ENCODE measurements at regions not wholly inside any gene's neighbourhood (a gene's known extent, or its start where the extent isn't known, plus 50 kb on each side); places are given as distances from the start of the nearest gene placed in this dataset.

DNA sequence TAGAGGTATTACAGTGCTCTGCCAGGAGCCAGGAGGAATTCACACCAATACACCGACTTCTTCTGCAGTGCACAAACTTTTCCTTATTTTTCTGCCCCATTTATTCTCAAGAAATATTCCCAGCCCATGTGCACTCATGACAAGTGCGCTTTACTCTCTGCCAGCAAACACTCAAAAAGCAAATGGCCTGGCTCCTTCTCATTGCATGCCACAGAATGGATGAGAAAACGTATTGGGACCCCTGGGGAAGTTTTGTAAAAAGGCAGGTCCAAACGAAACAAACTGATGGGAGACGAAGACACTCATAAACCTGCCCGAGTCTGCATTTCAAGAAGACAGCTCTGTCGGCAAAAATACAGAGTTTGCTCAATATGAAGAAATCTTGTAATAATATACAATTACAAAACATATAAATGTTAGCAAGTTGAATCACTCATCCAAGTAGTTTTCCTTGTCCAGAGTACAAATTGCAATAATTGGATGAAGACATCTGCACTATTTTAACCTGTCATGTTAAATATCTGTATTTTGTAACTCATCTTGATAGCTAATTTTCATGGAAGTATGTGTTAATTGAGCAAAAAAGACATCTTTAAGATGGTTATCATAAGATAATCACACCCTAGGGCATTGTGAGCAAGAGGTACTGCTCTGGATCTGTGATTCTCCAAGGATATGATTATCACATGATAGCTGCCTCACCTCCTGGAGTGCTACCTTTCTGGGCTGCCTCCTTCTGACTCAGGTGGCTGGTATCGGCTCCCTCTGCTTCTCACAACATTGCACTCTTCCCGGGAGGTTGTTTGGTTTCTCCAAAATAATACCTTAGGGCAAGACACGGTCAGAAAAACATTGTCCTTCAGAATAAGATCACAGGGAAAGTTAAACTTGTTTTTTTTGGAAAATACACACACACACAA is 260.8 kb upstream of the G2E3 start:
- no peak for DNase-seq
- no peak for ATAC-seq
- no peak for TF ChIP-seq CTCF (IDR thresholded peaks at IDR 0.05)
- Mint-ChIP-seq H3K36me3 (ENCODE audit: low read depth) (no peaks in the 10 kb centered on the region), H3K27ac (no peak overlapping the region), H3K9me3 (no peaks in the 10 kb centered on the region), H3K4me3 (no peak overlapping the region), H3K27me3 (peaks cover 8% of the 10 kb centered on the region), H3K4me1 (ENCODE audit: low read depth) (peaks cover 6% of the 10 kb centered on the region)
- ChIA-PET POLR2A (no interaction called here), CTCF (interaction anchor here (0.6 kb wide), 1 partner anchor 27 kb away, joined by 3 read pairs; no protein-coding TSS in a partner anchor)
- intact Hi-C loops (cut with micrococcal nuclease): no loop called here

- intact Hi-C loops (cut with micrococcal nuclease): no loop called here
Measured at GRCh38 chr14:30299915-30300314, 259.0 kb upstream of the G2E3 start.

DNA sequence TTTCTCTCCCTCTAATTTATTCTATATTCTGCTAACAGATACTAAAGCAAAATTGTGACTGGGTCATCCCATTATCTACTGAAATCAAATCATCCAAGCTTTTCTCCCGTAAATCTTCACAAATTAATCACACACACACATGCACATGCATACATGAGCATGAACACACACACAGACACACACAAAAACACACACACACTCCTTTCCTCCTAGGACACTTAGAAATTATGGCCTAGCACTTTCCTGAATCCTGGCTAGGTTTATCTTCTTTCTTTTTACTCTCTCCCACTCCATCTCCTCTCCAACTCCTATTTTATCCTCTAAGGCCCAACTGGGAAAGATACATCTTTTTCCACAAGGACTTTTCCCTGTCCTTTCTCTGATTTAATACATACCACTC is 255.6 kb upstream of the G2E3 start:
- H3K36me3 Mint-ChIP-seq (ENCODE audit: low read depth): no peaks in the 10 kb centered on the region
- H3K27me3 Mint-ChIP-seq: no peaks in the 10 kb centered on the region
- no peak for TF ChIP-seq CTCF (IDR thresholded peaks at IDR 0.05)
- DNase-seq (no peak), ATAC-seq (no peak)
- POLR2A ChIA-PET: no interaction called here
- H3K4me3 Mint-ChIP-seq: no peak overlapping the region
- no peaks in the 10 kb centered on the region for H3K4me1 Mint-ChIP-seq (ENCODE audit: low read depth)
- intact Hi-C loops (cut with micrococcal nuclease): no loop called here
- H3K9me3 Mint-ChIP-seq: no peaks in the 10 kb centered on the region
- no peak overlapping the region for H3K27ac Mint-ChIP-seq
- CTCF ChIA-PET: interaction anchor here (1.1 kb wide), 1 partner anchor 32 kb away, joined by 5 read pairs; no protein-coding TSS in a partner anchor

More at GRCh38 chr14:30299915-30300314, 259.0 kb upstream of the G2E3 start:
- CTCF ChIA-PET: no interaction called here
- Mint-ChIP-seq H3K9me3 (no peaks in the 10 kb centered on the region), H3K27ac (no peak overlapping the region), H3K4me1 (ENCODE audit: low read depth) (peaks cover 6% of the 10 kb centered on the region), H3K4me3 (no peak overlapping the region), H3K36me3 (ENCODE audit: low read depth) (no peaks in the 10 kb centered on the region), H3K27me3 (peaks cover 6% of the 10 kb centered on the region)
- DNase-seq (no peak), ATAC-seq (no peak)
- no peak for TF ChIP-seq CTCF (IDR thresholded peaks at IDR 0.05)
- POLR2A ChIA-PET: no interaction called here

DNA sequence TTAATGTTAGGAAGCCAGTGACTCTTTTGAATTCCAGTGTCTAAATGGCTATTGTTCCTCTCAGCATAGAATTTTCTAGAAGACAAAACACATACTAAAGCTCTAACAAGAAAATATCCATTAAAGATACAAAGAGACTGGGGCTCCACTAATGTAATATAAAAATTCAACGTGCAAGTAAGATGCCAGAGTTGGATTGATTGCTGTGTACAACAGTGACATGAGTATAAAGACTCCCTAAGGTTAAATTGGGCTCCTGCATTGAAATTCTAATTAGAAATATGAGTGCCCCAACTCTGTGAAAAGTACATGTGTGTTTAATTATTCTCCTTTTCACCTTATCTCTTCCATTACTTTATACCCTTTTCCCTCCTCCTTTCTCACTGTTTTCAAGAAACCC is 253.6 kb upstream of the G2E3 start:
- ChIA-PET POLR2A (no interaction called here), CTCF (no interaction called here)
- no peaks in the 10 kb centered on the region for H3K9me3 Mint-ChIP-seq
- no peak overlapping the region for H3K27ac Mint-ChIP-seq
- H3K4me3 Mint-ChIP-seq: no peak overlapping the region
- DNase-seq: no peak
- ATAC-seq: no peak
- TF ChIP-seq CTCF (IDR thresholded peaks at IDR 0.05): no peak
- intact Hi-C loops (cut with micrococcal nuclease): no loop called here
- no peaks in the 10 kb centered on the region for H3K36me3 Mint-ChIP-seq (ENCODE audit: low read depth)
- no peaks in the 10 kb centered on the region for H3K4me1 Mint-ChIP-seq (ENCODE audit: low read depth)
- H3K27me3 Mint-ChIP-seq: peaks cover 5% of the 10 kb centered on the region

GRCh38 chr14:30309405-30309804 is 249.6 kb upstream of the G2E3 start:
- no peaks in the 10 kb centered on the region for H3K36me3 Mint-ChIP-seq (ENCODE audit: low read depth)
- H3K4me1 Mint-ChIP-seq (ENCODE audit: low read depth): no peaks in the 10 kb centered on the region
- no peak for TF ChIP-seq CTCF (IDR thresholded peaks at IDR 0.05)
- peaks cover 7% of the 10 kb centered on the region for H3K27me3 Mint-ChIP-seq
- DNase-seq: no peak
- intact Hi-C loops (cut with micrococcal nuclease): no loop called here
- ChIA-PET POLR2A (no interaction called here), CTCF (no interaction called here)
- no peak overlapping the region for H3K4me3 Mint-ChIP-seq
- no peak for ATAC-seq
- H3K9me3 Mint-ChIP-seq: no peaks in the 10 kb centered on the region
- H3K27ac Mint-ChIP-seq: no peak overlapping the region

Data from activated CD8-positive, alpha-beta T cell treated with anti-CD3 and anti-CD28 coated beads for 36 hours (primary cell).